ENCODE measurements at regions not wholly inside any gene's neighbourhood (a gene's known extent, or its start where the extent isn't known, plus 50 kb on each side); places are given as distances from the start of the nearest gene placed in this dataset.
"Not testable (repeated sequence)": the region's sequence is repeated elsewhere in the genome, so short reads cannot be mapped to it uniquely, and the experiment has no call there.

GRCh38 chr6:141758430-141758829 lies 374.3 kb upstream of the GJE1 start:
- TF ChIP-seq EZH2 (IDR thresholded peaks at IDR 0.05) = no peak
- TF ChIP-seq CTCF (IDR thresholded peaks at IDR 0.05) = no peak
- no peak for TF ChIP-seq EZH2phosphoT487 (IDR thresholded peaks at IDR 0.05)
- Mint-ChIP-seq H3K36me3 (no peaks in the 10 kb centered on the region), H3K27me3 (ENCODE audit: insufficient read depth, low read depth) (no peaks in the 10 kb centered on the region), H3K27ac (no peak overlapping the region), H3K4me3 (no peak overlapping the region), H3K4me1 (no peaks in the 10 kb centered on the region), H3K9me3 (no peaks in the 10 kb centered on the region)
- no peak overlapping the region for H2AFZ ChIP-seq (replicated peaks)
- H3K9me3 ChIP-seq (ENCODE audit: low read depth) = no peaks in the 10 kb centered on the region
- no peaks in the 10 kb centered on the region for H3K79me2 ChIP-seq (ENCODE audit: low read depth)
- H3K4me2 ChIP-seq = no peak overlapping the region
- no peaks in the 10 kb centered on the region for H3F3A ChIP-seq (ENCODE audit: low read depth)
- no peak overlapping the region for H3K9ac ChIP-seq
- H3K4me3 ChIP-seq = no peak overlapping the region
- H4K20me1 ChIP-seq (ENCODE audit: low read depth) = no peaks in the 10 kb centered on the region
- H3K27ac ChIP-seq = no peak overlapping the region
- H3K4me1 ChIP-seq = no peaks in the 10 kb centered on the region
- no peaks in the 10 kb centered on the region for H3K36me3 ChIP-seq
- no peak for DNase-seq (ENCODE audit: low spot score)
- H3K27me3 ChIP-seq = no peaks in the 10 kb centered on the region

DNA sequence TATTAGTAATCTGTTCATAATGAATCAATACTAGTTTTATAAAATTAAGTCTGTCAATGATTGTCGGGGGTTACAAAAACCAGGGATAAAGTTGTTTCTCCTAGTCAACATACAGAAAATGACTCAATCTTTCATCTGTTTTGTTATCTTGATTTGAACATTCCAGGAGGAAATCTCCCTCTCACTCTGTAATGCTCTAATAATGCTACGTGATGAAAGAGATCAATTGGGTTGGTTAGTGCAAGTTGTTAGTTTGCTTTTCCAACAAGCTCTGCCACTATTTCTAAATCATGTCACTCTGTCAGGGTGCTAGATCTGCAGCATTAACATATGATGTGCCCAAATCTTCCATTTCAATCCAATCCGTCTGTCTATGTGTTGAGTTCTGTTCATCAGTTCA lies 379.5 kb upstream of the GJE1 start:
- no peaks in the 10 kb centered on the region for H3K4me1 Mint-ChIP-seq
- H3K36me3 Mint-ChIP-seq = no peaks in the 10 kb centered on the region
- no peak overlapping the region for H2AFZ ChIP-seq (replicated peaks)
- H3K9me3 ChIP-seq (ENCODE audit: low read depth) = no peaks in the 10 kb centered on the region
- H3K27me3 ChIP-seq = no peaks in the 10 kb centered on the region
- H3K27ac Mint-ChIP-seq = no peak overlapping the region
- TF ChIP-seq CTCF (IDR thresholded peaks at IDR 0.05) = no peak
- no peak for TF ChIP-seq EZH2phosphoT487 (IDR thresholded peaks at IDR 0.05)
- TF ChIP-seq EZH2 (IDR thresholded peaks at IDR 0.05) = no peak
- no peaks in the 10 kb centered on the region for H4K20me1 ChIP-seq (ENCODE audit: low read depth)
- H3K27ac ChIP-seq = no peak overlapping the region
- H3K79me2 ChIP-seq (ENCODE audit: low read depth) = no peaks in the 10 kb centered on the region
- DNase-seq (ENCODE audit: low spot score) = no peak
- no peak overlapping the region for H3K4me3 ChIP-seq
- H3K27me3 Mint-ChIP-seq (ENCODE audit: insufficient read depth, low read depth) = no peaks in the 10 kb centered on the region
- no peaks in the 10 kb centered on the region for H3K4me1 ChIP-seq
- H3K9ac ChIP-seq = no peak overlapping the region
- no peaks in the 10 kb centered on the region for H3F3A ChIP-seq (ENCODE audit: low read depth)
- H3K9me3 Mint-ChIP-seq = no peaks in the 10 kb centered on the region
- H3K4me3 Mint-ChIP-seq = no peak overlapping the region
- no peaks in the 10 kb centered on the region for H3K36me3 ChIP-seq
- no peak overlapping the region for H3K4me2 ChIP-seq

DNA sequence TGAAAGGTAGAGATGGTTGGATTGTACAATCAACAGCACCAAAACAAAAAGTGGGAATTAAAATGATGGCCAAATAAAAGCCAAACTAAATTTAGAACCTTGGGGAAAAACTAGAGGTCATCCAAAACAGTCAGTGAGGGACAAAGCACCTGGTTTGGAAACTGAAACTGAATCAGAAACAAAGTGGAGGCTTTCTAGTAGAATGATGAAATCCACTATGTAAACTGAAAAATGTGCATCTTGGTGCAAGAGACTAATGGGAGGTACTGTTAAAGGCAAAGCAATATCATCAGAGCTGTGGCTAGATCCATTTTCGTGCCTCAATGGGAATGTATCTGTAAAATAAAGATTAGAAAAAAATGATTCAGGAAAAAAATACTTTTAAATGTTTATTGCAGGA lies 380.0 kb upstream of the GJE1 start:
- no peak overlapping the region for H3K9ac ChIP-seq
- no peak overlapping the region for H3K4me3 Mint-ChIP-seq
- TF ChIP-seq EZH2phosphoT487 (IDR thresholded peaks at IDR 0.05) (no peak), EZH2 (IDR thresholded peaks at IDR 0.05) (no peak), CTCF (IDR thresholded peaks at IDR 0.05) (no peak)
- no peaks in the 10 kb centered on the region for H3K4me1 ChIP-seq
- no peaks in the 10 kb centered on the region for H3K9me3 Mint-ChIP-seq
- no peak for DNase-seq (ENCODE audit: low spot score)
- no peak overlapping the region for H3K27ac ChIP-seq
- no peaks in the 10 kb centered on the region for H3F3A ChIP-seq (ENCODE audit: low read depth)
- no peaks in the 10 kb centered on the region for H3K36me3 Mint-ChIP-seq
- H3K36me3 ChIP-seq = no peaks in the 10 kb centered on the region
- H2AFZ ChIP-seq (replicated peaks) = no peak overlapping the region
- H3K9me3 ChIP-seq (ENCODE audit: low read depth) = no peaks in the 10 kb centered on the region
- no peaks in the 10 kb centered on the region for H3K79me2 ChIP-seq (ENCODE audit: low read depth)
- H3K27me3 ChIP-seq = no peaks in the 10 kb centered on the region
- H3K27me3 Mint-ChIP-seq (ENCODE audit: insufficient read depth, low read depth) = no peaks in the 10 kb centered on the region
- no peak overlapping the region for H3K4me2 ChIP-seq
- H4K20me1 ChIP-seq (ENCODE audit: low read depth) = no peaks in the 10 kb centered on the region
- no peak overlapping the region for H3K27ac Mint-ChIP-seq
- no peak overlapping the region for H3K4me3 ChIP-seq
- no peaks in the 10 kb centered on the region for H3K4me1 Mint-ChIP-seq

DNA sequence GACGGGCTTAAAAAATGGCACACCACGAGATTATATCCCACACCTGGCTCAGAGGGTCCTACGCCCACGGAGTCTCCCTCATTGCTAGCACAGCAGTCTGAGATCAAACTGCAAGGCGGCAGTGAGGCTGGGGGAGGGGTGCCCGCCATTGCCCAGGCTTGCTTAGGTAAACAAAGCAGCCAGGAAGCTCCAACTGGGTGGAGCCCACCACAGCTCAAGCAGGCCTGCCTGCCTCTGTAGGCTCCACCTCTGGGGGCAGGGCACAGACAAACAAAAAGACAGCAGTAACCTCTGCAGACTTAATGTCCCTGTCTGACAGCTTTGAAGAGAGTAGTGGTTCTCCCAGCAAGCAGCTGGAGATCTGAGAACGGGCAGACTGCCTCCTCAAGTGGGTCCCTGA lies 386.4 kb upstream of the GJE1 start:
- H3K36me3 ChIP-seq; H3K27ac Mint-ChIP-seq; H3K9me3 Mint-ChIP-seq; H3K4me3 Mint-ChIP-seq; H3K36me3 Mint-ChIP-seq; H3K9ac ChIP-seq; H3F3A ChIP-seq (ENCODE audit: low read depth); H3K4me1 Mint-ChIP-seq; H3K27me3 Mint-ChIP-seq (ENCODE audit: insufficient read depth, low read depth); H3K4me1 ChIP-seq; H3K27ac ChIP-seq; H2AFZ ChIP-seq (replicated peaks); H3K9me3 ChIP-seq (ENCODE audit: low read depth); DNase-seq (ENCODE audit: low spot score); H3K4me3 ChIP-seq; H3K79me2 ChIP-seq (ENCODE audit: low read depth); H4K20me1 ChIP-seq (ENCODE audit: low read depth); H3K4me2 ChIP-seq; H3K27me3 ChIP-seq: not testable (repeated sequence)
